NT2/D1 (cell line): ENCODE measurements at regions not wholly inside any gene's neighbourhood (a gene's known extent, or its start where the extent isn't known, plus 50 kb on each side); places are given as distances from the start of the nearest gene placed in this dataset.

ENCODE experiments used
- YY1 ChIP-seq: IDR thresholded peaks from 2 replicates; pipeline ENCODE4 v1.6.1; 2011; ENCODE audit not compliant: insufficient read length, insufficient read depth
- ZNF274 ChIP-seq: IDR thresholded peaks from 2 replicates; pipeline ENCODE4 v1.6.1; 2011; ENCODE audit warnings: mild to moderate bottlenecking, low read depth, low read length

DNA sequence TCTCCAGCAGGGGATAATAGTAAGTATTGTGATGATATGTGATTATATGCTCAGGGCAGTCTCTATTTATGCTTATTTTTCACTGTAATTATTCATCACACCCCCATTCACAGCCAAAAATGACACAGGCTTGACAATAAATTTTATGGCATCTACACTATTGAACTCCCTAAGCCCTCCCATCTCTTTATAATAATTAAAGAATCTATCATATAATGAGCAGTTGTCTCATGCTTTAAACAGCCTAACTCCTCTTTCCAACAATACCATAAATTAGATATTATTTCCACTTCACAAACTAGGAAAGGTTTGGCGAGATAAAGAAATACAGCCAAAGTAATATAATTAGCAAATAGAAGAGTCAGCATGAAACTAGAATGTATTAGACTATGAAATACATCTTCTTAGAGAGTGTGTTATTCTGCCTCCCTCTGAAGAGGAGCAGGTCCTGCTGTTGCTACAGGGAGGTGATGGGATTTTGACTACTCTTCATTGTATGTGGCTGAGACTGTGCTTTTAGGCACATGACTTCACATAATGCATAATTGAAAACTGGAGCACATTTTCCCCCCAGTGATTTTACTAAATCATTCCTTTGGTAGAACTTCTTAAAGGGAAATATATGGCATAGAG is 488.8 kb downstream of the HTR1A start:
- TF ChIP-seq YY1 (no peak), ZNF274 (no peak)
